ENCODE measurements at regions not wholly inside any gene's neighbourhood (a gene's known extent, or its start where the extent isn't known, plus 50 kb on each side); places are given as distances from the start of the nearest gene placed in this dataset.

DNA sequence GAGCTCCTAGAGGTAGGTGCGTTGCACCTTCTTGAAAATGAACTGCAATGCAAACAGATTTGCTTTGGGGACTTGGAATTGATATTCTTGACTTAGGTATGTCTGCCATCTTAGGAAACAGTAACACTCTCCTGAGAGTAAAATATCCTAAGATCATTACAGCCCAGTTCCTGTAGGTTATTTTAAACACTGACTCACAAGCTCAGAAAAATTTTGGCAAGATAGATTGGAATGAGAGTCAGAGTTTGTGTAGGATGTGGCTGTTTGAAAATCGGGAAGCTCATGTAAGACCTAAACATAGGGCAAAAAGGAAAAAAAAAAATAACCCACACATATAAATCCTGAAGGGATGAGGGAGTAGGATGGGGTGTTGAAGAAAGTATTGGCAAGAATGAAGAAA lies 377.0 kb upstream of the LRRC4C start:
- TF ChIP-seq, protein P1, sequence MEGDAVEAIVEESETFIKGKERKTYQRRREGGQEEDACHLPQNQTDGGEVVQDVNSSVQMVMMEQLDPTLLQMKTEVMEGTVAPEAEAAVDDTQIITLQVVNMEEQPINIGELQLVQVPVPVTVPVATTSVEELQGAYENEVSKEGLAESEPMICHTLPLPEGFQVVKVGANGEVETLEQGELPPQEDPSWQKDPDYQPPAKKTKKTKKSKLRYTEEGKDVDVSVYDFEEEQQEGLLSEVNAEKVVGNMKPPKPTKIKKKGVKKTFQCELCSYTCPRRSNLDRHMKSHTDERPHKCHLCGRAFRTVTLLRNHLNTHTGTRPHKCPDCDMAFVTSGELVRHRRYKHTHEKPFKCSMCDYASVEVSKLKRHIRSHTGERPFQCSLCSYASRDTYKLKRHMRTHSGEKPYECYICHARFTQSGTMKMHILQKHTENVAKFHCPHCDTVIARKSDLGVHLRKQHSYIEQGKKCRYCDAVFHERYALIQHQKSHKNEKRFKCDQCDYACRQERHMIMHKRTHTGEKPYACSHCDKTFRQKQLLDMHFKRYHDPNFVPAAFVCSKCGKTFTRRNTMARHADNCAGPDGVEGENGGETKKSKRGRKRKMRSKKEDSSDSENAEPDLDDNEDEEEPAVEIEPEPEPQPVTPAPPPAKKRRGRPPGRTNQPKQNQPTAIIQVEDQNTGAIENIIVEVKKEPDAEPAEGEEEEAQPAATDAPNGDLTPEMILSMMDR (conservative IDR thresholded peaks at IDR 0.05 in 1 of 2, IDR thresholded peaks at IDR 0.05 in 1 of 2; ENCODE audit: low read depth in 1 of 2, low read length in 2 of 2), result no peak
- no peak for TF ChIP-seq EZH2 (IDR thresholded peaks at IDR 0.05; ENCODE audit: low read length, missing control alignments)
